ENCODE measurements at regions not wholly inside any gene's neighbourhood (a gene's known extent, or its start where the extent isn't known, plus 50 kb on each side); places are given as distances from the start of the nearest gene placed in this dataset.
A peak's percentile ranks its signal among the peaks of the same experiment; 100 is the strongest.

GRCh38 chr5:60092671-60093422 lies 199.3 kb upstream of the PDE4D start:
- TF ChIP-seq EZH2 (IDR thresholded peaks at IDR 0.05; ENCODE audit: insufficient read depth, poor library complexity, severe bottlenecking) (no peak), EZH2phosphoT487 (IDR thresholded peaks at IDR 0.05; ENCODE audit: insufficient read depth, low read depth) (no peak)
- 14 to 19% methylated on average over 6 of the region's 6 CpGs for WGBS, 2 experiments (ENCODE audit: low coverage in 1 of 2, low lambda C conversion rate in 2 of 2, missing lambda C conversion rate in 2 of 2)
- no peaks in the 10 kb centered on the region for H3K4me1 ChIP-seq (ENCODE audit: insufficient read depth)
- no peak overlapping the region for H3K4me2 ChIP-seq (ENCODE audit: unreplicated experiment)
- H4K20me1 ChIP-seq (ENCODE audit: insufficient read depth): no peaks in the 10 kb centered on the region
- no peak overlapping the region for H3K9ac ChIP-seq
- H3K36me3 ChIP-seq (ENCODE audit: low read depth): no peaks in the 10 kb centered on the region
- H3F3A ChIP-seq (ENCODE audit: insufficient read depth): no peaks in the 10 kb centered on the region
- no peaks in the 10 kb centered on the region for H3K9me3 ChIP-seq (ENCODE audit: low read depth)
- H2AFZ ChIP-seq: no peak overlapping the region
- DNase-seq: peak; percentile 21
- H3K4me3 ChIP-seq: no peak overlapping the region
- H3K27ac ChIP-seq: no peak overlapping the region
- no peaks in the 10 kb centered on the region for H3K79me2 ChIP-seq (ENCODE audit: insufficient read depth)
- H3K27me3 ChIP-seq (replicated peaks; ENCODE audit: insufficient read depth): no peaks in the 10 kb centered on the region
- no peaks in the 10 kb centered on the region for H3K9me2 ChIP-seq (ENCODE audit: insufficient read depth)
- in situ Hi-C loops (cut with MboI): no loop called here

- Histone ChIP-seq H3K36me3 (ENCODE audit: low read depth) (no peaks in the 10 kb centered on the region), H3K9ac (no peak overlapping the region), H3K27ac (no peak overlapping the region), H3K27me3 (replicated peaks; ENCODE audit: insufficient read depth) (no peaks in the 10 kb centered on the region), H3K9me3 (ENCODE audit: low read depth) (no peaks in the 10 kb centered on the region), H3K9me2 (ENCODE audit: insufficient read depth) (no peaks in the 10 kb centered on the region), H3K4me2 (ENCODE audit: unreplicated experiment) (no peak overlapping the region), H3K79me2 (ENCODE audit: insufficient read depth) (no peaks in the 10 kb centered on the region), H2AFZ (no peak overlapping the region), H4K20me1 (ENCODE audit: insufficient read depth) (no peaks in the 10 kb centered on the region), H3K4me1 (ENCODE audit: insufficient read depth) (no peaks in the 10 kb centered on the region), H3F3A (ENCODE audit: insufficient read depth) (no peaks in the 10 kb centered on the region), H3K4me3 (no peak overlapping the region)
- in situ Hi-C loops (cut with MboI): no loop called here
- no peak for DNase-seq
- TF ChIP-seq EZH2 (IDR thresholded peaks at IDR 0.05; ENCODE audit: insufficient read depth, poor library complexity, severe bottlenecking): no peak
- TF ChIP-seq EZH2phosphoT487 (IDR thresholded peaks at IDR 0.05; ENCODE audit: insufficient read depth, low read depth): no peak
These were observed 193.1 kb upstream of the PDE4D start for GRCh38 chr5:60086583-60086982.

DNA sequence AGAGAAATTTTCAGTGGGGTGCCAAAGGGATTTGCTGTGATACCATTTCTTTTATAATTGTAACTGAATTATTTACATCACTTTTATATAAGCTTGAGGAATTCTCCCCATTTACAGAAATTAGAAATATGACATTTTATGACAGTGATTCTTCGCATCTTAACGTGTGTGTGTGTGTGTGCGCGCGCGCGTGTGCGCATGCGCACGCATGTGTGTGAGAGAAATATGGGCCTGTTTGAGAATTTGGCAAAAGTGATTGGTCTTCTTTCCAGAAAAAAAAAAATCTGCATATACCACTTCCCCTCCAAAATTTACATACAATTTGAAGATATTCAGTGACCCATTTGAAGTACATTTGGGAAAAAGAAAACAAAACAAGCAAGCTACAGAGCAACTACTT lies 190.7 kb upstream of the PDE4D start:
- Histone ChIP-seq H3K9me2 (ENCODE audit: insufficient read depth) (no peaks in the 10 kb centered on the region), H3K36me3 (ENCODE audit: low read depth) (no peaks in the 10 kb centered on the region), H3K79me2 (ENCODE audit: insufficient read depth) (no peaks in the 10 kb centered on the region), H3K9me3 (ENCODE audit: low read depth) (no peaks in the 10 kb centered on the region), H3K27ac (no peak overlapping the region), H3K9ac (no peak overlapping the region), H3K4me1 (ENCODE audit: insufficient read depth) (no peaks in the 10 kb centered on the region), H3K27me3 (replicated peaks; ENCODE audit: insufficient read depth) (no peaks in the 10 kb centered on the region), H3F3A (ENCODE audit: insufficient read depth) (no peaks in the 10 kb centered on the region), H3K4me2 (ENCODE audit: unreplicated experiment) (no peak overlapping the region), H4K20me1 (ENCODE audit: insufficient read depth) (no peaks in the 10 kb centered on the region), H3K4me3 (no peak overlapping the region), H2AFZ (no peak overlapping the region)
- in situ Hi-C loops (cut with MboI): no loop called here
- TF ChIP-seq EZH2 (IDR thresholded peaks at IDR 0.05; ENCODE audit: insufficient read depth, poor library complexity, severe bottlenecking) (no peak), EZH2phosphoT487 (IDR thresholded peaks at IDR 0.05; ENCODE audit: insufficient read depth, low read depth) (no peak)
- whole genome bisulfite sequencing, 2 experiments (ENCODE audit: low coverage in 1 of 2, low lambda C conversion rate in 2 of 2, missing lambda C conversion rate in 2 of 2): 87 to 91% methylated on average over 10 of the region's 10 CpGs
- DNase-seq: no peak

- Histone ChIP-seq H3K4me3 (no peak overlapping the region), H2AFZ (no peak overlapping the region)
These were observed 183.8 kb upstream of the PDE4D start for GRCh38 chr5:60077292-60077691.

More at GRCh38 chr5:60077292-60077691, 183.8 kb upstream of the PDE4D start:
- no peaks in the 10 kb centered on the region for H3K27me3 ChIP-seq (replicated peaks; ENCODE audit: insufficient read depth)
- 14 to 17% methylated on average over 2 of the region's 2 CpGs for WGBS, 2 experiments (ENCODE audit: low coverage in 1 of 2, low lambda C conversion rate in 2 of 2, missing lambda C conversion rate in 2 of 2)
- H4K20me1 ChIP-seq (ENCODE audit: insufficient read depth): no peaks in the 10 kb centered on the region
- no peaks in the 10 kb centered on the region for H3K36me3 ChIP-seq (ENCODE audit: low read depth)
- H3K4me1 ChIP-seq (ENCODE audit: insufficient read depth): no peaks in the 10 kb centered on the region
- H3K9ac ChIP-seq: no peak overlapping the region
- H3K9me3 ChIP-seq (ENCODE audit: low read depth): no peaks in the 10 kb centered on the region
- DNase-seq: no peak
- TF ChIP-seq EZH2 (IDR thresholded peaks at IDR 0.05; ENCODE audit: insufficient read depth, poor library complexity, severe bottlenecking) (no peak), EZH2phosphoT487 (IDR thresholded peaks at IDR 0.05; ENCODE audit: insufficient read depth, low read depth) (no peak)
- no peak overlapping the region for H3K4me2 ChIP-seq (ENCODE audit: unreplicated experiment)
- in situ Hi-C loops (cut with MboI): no loop called here
- H3K27ac ChIP-seq: no peak overlapping the region
- H3K79me2 ChIP-seq (ENCODE audit: insufficient read depth): no peaks in the 10 kb centered on the region
- H3K9me2 ChIP-seq (ENCODE audit: insufficient read depth): no peaks in the 10 kb centered on the region
- H3F3A ChIP-seq (ENCODE audit: insufficient read depth): no peaks in the 10 kb centered on the region

Measured in GM23248 (cell line).